Inflammatory macrophage (primary cell): ENCODE measurements at regions not wholly inside any gene's neighbourhood (a gene's known extent, or its start where the extent isn't known, plus 50 kb on each side); places are given as distances from the start of the nearest gene placed in this dataset.

Experiments
- DNase-seq, 2 donors: peaks; one replicate each; pipeline ENCODE4 v3.0.0-alpha.2; 2020 to 2022

DNA sequence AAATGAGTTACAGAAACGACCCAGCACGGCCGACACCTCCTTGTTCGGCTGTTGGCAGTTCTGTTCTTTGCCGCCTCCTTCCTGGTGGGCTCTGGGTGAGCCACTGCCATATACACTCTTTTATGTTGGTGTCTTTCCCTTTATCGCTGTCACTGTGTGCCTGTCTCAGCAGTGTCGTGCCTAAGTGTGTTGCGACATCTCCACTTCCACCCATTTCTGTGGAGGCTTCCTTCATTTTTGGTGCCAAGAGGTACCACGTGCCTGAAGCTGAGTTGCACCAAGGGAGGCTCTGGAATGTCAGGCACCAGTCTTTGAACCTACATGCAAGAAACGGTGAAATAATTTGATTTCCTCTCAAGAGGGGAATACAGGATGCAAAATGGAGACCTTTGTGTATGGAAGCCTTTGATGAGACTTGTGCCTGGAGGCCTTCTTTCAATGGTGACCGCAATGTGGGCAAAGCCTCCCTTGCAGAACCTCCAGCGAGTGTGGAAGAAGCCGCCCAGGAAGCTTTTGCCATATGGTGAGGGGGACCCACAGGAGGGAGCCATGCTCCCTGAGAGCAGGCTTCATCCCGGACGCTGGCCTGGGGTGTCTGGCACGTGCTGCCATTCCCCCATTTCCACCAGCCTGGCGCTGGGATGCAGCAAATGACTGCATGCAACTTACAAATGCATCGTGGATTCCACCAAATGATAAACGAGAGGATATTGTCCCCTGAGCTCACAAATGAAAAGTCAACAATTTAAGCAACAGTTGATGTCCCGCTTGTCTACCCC lies 136.2 kb downstream of the TEX29 start:
- DNase-seq, result no peak

DNA sequence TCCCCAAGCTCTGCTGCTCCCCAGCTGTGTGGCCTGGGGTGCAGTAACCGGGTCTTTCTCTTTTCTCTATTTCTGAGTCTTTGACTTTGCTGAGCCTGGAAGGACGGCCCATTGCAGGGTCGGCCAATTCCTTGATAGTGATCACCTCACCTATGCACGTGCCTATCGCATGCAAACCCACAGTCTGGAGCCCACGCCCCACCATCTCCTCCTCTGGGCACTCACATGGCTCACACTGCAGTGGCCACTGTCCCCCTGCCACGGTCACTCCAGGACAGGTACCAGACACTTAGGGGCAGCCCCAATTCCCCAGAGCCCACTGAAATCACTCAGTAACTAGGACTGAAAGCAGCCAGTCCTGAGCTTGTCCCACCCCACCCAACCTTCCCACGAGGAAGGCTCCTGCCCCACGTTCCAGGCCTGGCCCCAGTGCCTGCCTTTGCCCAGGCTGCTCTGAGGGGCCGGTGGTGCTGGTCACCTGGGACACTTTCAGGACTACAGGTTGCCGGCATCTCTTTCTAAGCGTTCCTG lies 137.6 kb downstream of the TEX29 start:
- DNase-seq, result no peak

DNA sequence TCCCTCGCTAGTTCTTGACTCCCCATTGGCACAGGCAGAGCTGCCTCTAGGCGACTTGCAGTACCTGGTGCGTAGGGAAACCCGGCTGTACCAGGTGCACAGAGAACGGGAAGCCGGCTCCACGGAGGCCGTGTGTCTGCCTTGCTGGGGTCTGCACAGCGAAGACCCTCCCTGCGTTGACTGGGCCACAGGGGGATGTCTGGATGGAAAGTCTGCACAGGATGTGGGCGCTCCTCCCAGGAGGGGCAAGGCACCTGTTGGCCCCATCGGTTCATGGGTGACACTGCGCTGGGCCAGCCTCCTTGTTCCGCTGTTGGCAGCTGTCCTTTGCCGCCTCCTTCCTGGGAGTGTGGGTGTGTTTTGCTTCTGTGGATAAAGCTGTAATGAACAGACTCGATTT lies 138.3 kb downstream of the TEX29 start:
- DNase-seq, result no peak

DNA sequence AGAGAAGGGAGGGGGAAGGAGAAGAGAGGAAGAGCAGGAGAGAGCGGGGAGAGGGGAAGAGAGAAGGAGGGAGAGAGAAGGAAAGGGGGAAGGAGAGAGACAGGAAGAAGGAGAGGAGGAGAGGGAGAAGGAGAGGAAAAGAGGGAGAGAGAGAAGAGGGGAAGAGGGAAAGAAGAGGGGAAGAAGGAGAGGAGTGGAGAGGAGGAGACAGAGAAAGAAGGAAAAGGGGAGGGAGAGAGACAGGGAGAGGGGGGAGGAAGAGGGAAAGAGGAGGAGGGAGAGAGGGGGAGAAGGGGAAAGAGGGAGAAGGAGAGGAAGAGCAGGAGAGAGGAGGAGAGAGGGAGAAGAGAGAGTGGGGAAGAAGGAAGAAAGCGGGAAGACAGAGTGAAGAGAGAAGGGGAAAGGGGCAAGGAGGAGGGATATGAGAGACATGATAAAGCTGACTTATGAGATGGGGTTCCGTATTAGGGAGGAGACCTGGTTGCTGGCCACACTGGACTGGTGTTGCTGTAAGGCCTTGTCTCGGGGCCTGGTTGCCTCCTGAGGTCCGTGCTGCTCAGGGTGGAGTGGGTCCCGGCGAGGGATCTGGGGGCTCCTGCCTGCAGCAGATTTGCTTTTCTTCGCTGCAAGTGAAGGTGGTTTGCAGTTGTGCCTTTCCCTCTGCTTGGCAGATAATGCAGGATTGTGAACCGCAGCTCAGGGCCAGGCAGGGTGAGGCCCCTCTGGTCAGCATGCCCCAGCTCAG lies 139.5 kb downstream of the TEX29 start:
- DNase-seq, result no peak

DNA sequence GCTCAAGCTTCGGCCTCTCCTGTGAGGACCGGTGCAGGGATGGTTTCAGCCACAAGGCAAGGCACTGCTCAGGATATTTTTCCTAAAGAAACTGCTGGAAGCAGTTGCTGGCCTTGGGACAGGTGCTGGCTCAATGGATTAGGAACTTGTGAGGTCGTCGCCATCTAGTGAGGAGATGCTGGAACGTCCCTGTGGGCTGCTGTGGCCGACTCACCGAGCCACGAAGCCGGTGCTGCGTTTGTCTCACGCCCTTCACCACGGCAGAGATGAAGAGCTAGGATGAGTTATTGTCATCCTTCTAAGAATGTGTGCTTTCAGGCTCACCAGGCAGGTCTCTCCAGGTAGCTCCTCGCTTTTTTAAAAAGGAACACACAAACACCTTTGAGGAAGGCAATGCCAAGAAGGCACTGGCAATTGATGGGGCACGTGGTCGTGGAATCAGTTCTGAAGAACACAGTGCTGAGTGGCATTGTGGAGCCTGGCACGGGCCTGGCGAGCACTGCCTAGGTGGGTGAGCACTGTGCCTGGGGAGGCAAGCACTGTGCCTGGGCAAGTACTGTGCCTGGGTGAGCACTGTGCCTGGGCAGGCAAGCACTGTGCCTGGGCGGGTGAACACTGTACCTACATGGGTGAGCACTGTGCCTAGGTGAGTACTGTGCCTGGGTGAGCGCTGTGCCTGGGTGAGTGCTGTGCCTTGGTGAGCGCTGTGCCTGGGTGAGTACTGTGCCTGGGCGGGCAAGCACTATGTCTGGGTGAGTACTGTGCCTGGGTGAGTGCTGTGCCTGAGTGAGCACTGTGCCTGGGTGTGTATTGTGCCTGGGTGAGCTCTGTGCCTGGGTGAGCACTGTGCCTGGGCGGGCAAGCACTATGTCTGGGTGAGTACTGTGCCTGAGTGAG lies 140.4 kb downstream of the TEX29 start:
- DNase-seq, result no peak

DNA sequence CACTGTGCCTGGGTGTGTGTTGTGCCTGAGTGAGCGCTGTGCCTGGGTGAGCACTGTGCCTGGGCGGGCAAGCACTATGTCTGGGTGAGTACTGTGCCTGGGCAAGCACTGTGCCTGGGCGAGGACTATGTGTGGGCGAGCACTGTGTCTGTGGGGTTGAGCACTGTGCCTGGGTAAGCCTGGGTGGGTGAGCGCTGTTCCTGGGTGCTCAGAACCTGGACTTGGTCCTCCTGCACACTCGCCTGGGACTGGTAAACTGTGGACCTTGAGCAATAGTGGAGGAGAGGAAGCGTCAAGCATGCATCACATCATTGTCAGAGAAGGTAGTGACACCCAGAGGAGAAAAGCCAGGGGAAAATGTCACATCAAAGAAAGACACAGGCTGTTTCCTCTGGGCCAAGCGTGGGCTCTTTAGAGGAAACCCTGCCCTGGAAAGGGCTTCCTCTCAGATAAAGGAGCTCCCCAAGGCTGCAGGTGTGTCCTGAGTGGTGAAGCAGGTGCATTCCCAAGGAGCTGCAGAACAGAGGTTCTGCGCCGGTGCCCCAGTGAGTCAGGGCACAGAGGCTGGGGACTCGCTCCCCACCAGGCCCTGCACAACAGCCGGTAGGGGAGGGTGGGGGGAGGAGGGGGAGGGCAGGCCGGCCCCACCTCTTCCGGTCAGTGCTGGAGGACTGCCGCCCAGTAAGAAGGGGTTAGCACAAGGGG lies 141.2 kb downstream of the TEX29 start:
- DNase-seq, result no peak

DNA sequence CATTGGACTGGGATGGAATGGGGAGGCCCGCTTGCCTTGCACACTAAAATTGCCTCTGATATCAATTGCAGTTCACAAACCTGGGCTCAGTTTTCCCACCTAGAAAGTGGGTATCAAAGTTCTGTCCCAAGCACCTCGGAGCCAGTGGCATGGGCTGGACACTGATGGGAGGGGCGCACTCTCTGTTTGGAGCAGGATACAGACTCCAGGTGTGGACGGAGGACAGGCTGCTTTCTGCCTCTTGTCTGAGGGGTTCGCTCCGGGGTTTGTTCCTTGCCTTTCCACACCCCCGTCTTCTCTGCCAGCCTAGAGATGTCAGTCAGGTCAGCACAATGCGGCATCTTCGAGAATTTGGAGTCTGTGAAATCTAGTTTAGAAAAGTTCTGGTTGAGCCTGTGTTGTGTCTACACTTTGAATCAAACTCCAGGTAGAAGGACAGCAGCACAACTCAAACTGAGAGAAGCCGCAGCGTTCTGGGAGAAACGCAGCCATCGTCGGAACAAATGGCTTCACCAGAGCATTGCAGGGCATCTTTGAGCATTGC lies 141.9 kb downstream of the TEX29 start:
- no peak for DNase-seq

DNA sequence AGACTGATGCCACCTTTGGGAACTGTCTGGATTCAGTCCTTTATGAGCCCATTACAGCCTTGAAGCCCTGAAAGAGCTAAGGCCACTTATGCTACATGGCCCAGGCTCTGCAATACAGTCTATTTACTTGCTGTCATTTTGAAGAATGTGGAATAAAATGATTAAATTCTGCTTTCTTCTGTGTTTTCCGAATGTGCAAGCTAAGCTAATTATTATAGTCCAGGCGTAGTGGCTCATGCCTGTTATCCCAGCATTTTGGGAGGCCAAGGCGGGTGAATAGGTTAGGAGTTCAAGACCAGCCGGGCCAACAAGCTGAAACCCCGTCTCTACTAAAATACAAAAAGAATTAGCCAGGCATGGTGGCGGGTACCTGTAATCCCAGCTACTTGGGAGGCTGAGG lies 142.5 kb downstream of the TEX29 start:
- no peak for DNase-seq

DNA sequence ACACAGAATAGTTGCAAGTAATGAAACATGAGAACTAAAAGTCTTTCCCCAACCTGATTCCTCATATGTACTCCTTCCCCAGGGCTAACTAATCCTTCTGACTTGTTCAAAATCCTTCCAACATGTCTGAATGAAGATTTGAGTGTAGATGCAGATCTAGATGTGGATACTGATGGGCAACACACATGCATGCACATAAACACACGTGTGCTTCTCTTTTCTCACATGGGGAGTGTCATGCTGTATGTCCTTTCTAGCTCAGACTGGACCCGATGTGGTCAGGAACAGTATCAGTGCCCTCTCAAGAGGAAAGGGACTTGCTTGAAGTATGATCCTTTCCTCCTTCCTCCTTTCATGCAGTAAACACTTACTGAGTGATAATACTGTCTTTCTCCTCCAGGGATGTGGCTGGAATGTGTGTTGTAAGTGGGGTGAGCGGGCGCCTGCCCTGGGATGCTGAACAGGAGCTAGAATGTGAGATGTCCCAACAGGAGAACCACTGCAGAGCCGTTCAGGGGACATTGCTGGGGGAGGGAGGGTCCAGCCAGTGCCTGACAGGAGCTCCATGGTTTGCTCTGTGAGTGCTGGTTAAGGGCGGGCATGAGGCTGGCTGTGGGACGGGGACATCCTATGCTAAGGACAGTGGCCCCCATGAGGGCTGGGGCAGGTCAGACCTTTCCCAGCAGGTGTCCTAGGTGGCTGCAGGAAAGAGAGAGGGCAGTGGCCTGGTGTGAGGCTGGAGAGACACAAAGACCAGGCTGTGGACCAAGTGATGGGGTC lies 146.9 kb downstream of the TEX29 start:
- no peak for DNase-seq

DNA sequence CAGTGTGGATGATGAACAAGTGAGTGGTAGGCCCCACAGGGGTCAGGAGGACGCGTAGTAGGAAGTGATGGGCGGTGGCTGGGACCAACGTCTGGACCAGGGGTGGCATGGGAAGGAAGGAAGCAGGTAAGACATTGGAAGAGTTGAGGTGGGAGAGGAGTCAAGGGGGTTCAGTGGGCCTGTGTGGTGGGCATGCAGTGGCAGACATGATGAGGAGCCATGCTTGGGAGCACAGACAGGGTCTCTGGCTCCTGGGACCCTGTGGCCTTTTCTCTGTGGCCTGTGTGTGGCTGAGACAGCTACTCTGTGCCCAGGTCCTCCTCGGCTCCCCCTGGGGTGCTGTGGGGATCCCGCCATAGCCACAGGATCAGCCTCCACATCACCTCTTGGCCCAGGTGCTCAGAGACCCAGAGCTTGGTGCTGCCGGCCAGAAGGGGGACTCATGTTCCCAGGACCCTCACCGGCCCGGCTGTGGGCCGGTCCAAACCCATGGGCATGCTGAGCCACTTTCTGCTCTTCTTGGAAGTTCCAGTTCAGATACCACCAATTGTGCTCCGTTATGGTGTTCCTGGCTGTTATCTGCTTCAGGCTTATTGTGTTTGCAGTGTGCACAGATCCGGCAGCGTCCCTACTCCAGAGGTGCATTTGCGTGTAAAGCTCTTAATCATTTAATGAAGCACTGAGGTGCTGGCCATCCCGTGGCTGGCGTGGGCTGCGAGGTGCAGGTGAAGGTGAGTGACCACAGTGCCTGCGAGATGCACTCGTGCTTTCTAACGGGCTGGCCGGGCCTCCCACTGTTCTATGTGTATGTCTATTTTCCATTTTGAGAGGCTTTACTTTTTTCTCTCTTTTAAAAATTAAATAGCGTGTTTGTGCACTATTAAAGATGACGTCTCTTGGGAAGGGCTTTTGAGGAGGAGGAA lies 147.9 kb downstream of the TEX29 start:
- no peak for DNase-seq

DNA sequence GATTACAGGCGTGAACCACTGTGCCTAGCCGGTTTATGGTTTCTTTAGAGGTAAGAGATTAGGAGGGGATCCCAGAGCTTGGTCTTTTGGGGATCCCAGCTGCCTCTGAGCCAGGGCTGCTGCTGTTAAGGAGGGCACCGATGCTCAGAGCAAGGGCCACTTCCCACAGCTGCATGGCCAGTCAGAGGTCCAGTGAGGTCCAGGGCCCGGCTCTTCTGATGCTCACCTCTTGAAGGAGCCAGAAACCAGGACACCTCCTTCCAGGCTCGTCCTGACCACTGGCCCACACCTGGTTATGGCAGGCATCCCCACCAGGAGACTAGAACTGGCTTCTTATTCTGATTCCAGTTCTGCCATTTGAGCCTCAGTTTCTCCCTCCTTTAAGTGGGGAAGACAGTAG lies 149.0 kb downstream of the TEX29 start:
- no peak for DNase-seq

DNA sequence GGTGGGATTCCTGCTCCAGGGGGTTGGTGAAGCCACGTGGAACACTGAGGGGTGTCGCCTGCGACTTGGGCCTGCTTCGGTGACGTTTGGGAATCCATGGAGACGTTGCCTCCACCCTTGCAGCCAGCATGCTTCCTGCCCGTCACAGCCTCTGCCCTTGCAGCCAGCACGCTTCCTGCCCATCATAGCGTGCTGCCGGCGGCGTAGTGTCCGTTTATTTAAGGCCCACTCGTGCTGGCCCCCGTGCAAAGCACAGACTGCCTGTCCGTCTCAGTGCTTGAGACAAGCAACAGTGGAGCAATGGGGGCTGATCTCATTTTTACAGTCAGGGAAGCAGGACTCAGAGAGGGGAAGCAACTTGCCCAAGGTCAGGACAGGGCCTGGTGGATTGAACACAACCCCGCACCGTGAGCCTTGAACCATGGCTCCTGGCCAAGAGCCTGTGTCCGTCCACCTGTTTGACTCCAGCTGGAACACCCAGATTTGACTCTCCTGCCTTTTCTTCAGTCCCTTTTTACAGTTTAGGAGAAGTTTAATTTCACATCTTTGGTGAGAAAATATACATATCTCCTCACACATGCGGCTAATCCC lies 149.6 kb downstream of the TEX29 start:
- no peak for DNase-seq

DNA sequence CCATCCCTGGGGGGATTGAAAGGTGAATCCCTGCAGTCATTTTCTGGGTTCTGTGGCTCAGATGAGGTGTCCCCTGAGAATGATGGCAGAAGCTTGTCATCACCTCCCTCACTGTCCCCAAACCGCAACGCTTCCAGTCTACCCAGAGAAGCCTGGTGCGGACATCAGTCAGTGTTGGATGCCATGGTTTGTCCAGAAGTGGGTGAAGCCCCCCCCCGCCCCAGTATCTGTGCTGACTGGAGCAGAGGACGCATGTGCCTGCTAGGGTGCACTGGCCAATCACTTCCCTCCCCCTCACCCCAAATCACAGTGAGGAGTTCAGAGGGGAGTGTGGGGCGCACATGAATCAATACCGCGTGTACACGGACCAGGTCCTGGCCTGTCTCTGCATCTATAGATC lies 150.5 kb downstream of the TEX29 start:
- no peak for DNase-seq

DNA sequence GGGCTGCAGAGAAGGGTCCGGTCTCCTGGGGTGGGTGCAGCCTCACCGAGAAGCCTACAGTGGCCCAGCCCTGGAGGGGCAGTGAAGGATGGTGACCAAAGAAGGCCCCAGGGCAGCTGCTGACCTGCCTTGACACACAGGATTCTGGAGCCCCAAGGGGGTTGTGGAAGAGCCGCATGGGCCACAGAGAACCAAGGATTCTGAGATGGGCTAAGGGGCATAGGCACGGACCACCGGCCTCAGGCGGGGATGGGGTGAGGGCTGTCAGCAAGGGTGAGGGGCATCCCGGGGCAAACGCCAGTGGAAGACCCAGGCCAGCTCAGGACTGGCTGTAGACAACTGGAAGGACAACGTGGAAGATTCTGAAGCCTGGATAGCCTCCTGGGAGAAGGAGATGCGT lies 151.6 kb downstream of the TEX29 start:
- DNase-seq, result no peak

DNA sequence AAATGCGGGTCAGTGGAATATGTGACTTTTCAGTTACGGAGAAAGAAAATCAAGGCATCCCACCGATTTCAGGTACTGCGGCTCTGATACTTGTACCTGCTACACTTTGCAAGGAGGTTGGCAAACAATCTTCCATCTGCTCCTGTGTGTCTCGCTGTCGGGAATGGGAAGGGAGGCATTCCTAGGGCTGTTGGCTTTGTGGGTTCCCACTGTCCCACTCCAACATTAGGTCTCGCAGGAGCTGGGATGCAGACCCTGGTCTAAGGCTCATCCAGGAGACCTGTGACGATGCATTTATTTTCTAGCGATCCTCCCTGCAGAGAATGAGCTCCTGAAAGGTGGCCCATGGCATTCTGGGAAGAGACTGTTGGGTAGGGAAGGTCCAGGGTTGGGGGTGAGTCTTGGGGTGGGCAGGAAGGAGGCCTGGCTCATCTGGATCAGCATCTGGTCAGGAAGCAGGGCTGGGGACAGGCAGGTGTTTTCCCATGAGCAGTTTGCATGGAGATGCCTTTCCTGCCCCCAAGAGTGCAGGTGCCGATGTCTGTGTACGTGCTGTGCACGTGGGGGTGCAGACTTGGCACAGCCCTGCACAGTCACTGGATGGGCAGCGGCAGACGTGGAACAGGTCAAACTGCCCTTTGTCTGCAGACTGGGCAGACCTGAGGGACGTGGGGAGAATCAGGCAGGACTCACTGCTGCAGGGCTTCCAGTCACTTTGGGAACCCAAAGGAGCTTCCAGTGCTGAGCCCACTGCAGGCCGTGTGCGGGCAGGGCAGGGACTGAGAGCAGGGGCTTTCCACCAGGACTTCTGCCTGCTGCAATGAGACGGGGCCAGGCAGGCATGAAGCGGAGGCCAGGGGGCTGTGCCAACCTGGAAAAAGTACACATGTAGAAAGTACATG lies 152.4 kb downstream of the TEX29 start:
- DNase-seq, result no peak

DNA sequence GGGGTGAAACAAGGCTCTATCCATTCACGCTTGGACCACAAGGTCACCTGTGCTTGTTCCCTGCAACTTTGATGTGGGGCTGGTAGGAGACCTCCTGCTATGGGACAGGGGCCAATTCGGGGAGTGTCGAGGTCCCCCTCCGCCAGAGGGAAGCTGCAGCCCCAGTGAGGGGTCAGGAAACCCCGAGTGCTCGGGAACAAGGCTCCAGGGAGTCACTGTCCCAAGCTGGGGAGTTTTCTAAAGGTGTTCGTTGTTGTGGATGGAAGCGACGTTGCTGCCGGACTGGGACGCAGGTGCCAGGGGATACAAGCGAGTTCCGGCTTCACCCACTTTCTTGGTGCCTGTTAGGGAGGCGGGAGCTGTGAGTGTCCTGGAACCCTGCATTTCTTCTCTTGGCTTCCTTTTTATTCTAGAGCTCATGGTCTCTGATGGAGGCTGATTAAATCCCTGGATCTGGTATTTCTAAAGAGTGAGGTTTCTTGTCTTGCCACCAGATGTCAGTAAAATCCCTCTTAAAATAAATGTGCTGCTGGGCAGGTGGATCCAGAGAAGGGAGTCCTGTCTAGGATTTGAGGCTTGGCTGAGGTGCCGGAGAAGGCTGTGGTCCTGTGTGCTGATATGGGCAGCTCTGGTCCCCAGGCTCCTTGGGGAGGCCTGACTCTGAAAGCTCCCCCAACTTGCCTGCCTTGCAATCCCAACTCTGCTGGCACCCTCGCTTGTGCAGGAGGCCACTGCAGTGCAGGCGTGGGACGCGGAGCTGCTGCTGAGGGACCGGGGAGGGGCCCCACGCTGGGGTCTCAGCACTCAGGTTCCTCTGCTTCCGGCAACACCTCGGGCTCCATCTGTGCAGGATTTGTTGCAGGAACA lies 153.9 kb downstream of the TEX29 start:
- DNase-seq, result peak in 1 of 2 donors; percentile 9

DNA sequence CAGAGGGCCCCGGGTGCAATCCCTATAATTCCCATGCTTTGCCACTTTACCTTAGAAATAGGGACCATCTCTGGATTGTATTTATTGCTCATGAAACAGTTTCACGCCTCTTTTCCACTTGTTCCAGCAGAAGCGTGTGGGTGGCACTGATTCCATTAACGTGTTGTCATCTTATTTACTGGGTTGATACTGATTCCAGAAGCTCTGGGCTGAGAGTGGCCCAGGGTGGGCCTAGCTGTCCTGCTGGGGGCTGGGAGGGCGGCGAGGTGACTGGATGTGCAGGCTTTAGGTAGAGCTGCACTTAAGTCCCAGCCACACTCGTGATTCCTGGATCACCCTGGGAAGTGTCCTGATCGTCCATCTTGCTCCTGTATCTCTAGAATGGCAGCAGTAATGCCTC lies 155.0 kb downstream of the TEX29 start:
- no peak for DNase-seq

DNA sequence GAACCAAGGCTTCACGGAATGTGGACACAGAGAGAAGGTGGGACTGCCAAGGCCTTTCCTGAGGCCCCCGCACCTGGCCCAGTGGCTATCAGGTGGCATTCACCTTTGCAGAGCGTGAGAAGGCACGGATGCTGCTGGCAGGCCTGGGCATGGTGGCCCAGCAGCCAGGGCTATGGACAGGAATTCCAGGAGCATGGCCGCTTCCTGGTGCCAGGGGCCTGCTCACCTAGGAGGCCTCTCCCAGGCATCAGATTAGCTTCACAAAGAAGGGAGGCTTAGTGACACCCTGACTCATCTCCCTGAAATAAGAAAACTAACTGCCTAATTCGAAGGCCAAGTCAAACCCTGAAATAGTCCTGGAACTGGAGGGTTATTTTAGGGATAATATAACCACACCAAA lies 155.8 kb downstream of the TEX29 start:
- no peak for DNase-seq
